H54 (cell line): ENCODE measurements at regions not wholly inside any gene's neighbourhood (a gene's known extent, or its start where the extent isn't known, plus 50 kb on each side); places are given as distances from the start of the nearest gene placed in this dataset.
"Not testable (repeated sequence)": the region's sequence is repeated elsewhere in the genome, so short reads cannot be mapped to it uniquely, and the experiment has no call there.

Experiments used
- DNase-seq: peaks from one replicate; pipeline ENCODE4 v3.0.0; 2011; ENCODE audit warnings: low spot score, mixed read lengths; ENCODE audit not compliant: insufficient read length
- FAIRE-seq: peaks from 3 replicates; lab custom pipeline; 2011; peaks lifted over from hg19 to GRCh38; lab: Jason Lieb, UNC
- POLR2A ChIP-seq: IDR thresholded peaks from 2 replicates; pipeline ENCODE4 v1.6.1; 2011; ENCODE audit warnings: low read depth, mild to moderate bottlenecking, low read length

DNA sequence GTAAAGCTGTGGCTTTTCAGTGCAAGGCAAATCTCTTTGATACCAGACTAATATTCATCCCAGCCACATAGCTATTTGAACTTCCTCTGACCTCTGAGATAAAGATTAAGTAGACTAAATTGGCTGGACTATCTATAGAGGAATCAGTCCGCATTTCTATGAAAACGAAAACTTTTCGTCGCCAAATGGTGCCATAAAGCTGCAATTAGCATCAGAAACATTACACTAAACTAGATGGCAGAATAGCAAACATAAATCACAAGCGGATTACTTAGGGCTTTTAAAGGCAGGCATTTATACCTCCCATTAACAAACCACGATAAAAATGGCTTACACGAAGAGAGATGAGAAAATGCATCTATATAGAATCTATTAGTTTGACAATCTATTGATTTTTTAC, 1009.7 kb upstream of the CDH6 start:
- no peak for TF ChIP-seq POLR2A
- DNase-seq (no peak), FAIRE-seq (no peak)

GRCh38 chr5:30156156-30156555, 1037.3 kb upstream of the CDH6 start:
- FAIRE-seq (no peak), DNase-seq (no peak)
- TF ChIP-seq POLR2A: no peak

GRCh38 chr5:30152431-30152830, 1041.1 kb upstream of the CDH6 start:
- no peak for TF ChIP-seq POLR2A
- no peak for DNase-seq
- FAIRE-seq: no peak

DNA sequence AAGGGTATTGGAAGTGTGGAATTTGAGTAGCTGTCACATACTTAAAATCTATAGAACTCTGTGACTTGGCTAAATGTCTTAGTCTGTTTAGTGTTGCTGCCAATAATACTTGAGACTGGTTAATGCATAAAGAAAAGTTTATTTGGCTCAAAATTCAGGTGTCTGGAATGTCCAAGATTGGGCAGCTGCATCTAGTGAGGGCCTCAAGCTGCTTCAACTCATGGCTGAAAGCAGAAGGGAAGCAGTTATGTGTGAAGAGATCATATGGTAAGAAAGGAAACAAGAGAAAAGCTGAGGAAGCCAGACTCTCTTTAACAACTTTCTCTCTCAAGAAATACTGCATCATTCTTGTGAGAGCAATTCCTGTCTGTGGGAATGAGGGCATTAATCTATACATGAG, 1043.3 kb upstream of the CDH6 start:
- no peak for FAIRE-seq
- no peak for TF ChIP-seq POLR2A
- DNase-seq: no peak

DNA sequence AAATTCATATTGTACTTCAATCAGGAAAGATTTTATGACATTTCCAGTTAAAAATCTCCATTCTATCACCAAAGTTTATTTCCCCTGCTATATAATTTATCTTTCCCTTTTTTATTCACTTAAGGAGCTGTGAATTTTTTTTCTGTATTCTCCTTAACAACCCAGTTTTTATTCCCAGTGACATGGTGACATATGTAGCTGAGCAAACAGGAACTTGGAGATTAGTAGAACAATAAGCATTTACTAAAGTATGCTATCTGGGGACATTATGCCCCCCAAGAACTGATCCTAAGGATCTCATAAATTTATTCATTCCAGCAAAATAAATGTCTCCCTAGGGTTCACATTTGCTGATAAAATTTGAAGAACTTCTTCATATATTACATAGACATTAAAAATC, 1044.0 kb upstream of the CDH6 start:
- no peak for DNase-seq
- no peak for FAIRE-seq
- TF ChIP-seq POLR2A: no peak

GRCh38 chr5:30147976-30148375, 1045.5 kb upstream of the CDH6 start:
- no peak for TF ChIP-seq POLR2A
- DNase-seq: no peak
- FAIRE-seq: no peak

DNA sequence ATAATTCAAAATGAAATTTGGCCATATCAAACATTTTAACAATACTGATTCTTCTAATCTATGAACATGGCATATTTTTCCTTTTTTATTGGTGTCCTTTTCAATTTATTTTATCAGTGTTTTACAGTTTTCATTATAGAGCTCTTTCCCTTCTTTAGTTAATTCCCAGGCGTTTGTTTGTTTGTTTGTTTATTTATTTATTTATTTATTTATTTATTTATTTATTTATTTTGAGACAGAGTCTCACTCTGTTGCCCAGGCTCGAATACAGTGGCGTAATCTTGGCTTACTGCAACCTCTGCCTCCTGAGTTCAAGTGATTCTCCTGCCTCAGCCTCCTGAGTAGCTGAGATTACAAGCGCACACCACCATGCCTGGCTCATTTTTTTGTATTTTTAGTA, 1049.4 kb upstream of the CDH6 start:
- DNase-seq, FAIRE-seq: not testable (repeated sequence)

GRCh38 chr5:30142432-30142831, 1051.1 kb upstream of the CDH6 start:
- no peak for FAIRE-seq

DNA sequence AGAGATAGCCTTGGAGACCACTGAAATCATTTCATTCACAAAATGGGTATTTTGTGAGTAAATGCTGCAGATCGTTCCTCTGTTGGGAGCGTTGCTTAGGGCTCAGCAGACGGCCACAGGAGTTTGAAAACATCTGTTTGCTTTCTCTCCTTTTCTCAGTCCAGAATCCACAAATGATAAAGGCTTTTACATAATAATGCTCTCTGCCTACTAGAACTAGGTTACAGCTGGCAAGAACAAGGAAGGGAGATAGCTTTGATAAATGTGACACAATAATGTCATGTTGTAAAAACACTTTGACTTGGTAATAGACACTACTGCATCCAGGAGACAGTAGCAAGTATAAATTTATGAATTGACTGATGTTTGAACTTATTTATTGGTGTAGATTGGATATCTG, 1072.4 kb upstream of the CDH6 start:
- DNase-seq (no peak), FAIRE-seq (no peak)
- no peak for TF ChIP-seq POLR2A

More at GRCh38 chr5:30142432-30142831, 1051.1 kb upstream of the CDH6 start:
- no peak for DNase-seq
- no peak for TF ChIP-seq POLR2A

DNA sequence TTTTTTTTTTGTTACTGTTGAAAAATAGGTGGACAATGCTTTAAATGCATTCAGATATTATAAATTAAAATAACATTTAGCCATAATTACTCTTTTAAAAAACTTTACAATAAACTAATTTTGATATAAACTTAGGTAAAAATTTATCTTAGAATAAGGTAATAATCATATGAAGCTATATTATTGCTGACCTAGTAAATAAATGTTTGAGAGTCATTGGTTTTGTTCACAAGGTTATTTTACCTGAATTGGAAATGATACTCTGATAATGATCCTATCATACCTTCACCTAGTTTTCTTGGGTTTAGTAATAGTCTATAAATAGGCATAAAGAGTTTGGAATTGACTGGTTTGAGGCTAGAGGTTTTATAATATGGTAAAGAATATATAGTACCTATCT, 1076.4 kb upstream of the CDH6 start:
- no peak for TF ChIP-seq POLR2A
- DNase-seq (no peak), FAIRE-seq (no peak)

GRCh38 chr5:30113542-30113941, 1079.9 kb upstream of the CDH6 start:
- no peak for DNase-seq
- no peak for FAIRE-seq
- no peak for TF ChIP-seq POLR2A

DNA sequence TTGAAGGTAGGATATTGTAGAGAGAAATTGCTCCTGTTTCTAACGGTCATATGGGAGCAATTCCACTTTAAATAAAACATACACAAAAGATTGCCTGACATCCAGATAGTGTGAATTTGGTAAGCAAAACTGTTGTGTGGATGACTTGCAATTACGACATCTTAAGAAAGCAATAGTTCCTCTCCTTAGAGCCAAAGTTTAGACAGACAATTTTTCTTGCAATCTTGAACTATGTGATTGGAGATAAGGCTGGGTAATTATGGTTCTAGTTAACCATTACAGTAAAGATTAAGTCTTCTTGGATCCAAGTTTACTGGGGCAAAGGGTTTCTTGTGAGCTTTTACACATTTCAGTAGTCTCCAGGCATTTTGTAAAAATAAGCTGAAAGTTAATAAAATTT, 1080.6 kb upstream of the CDH6 start:
- TF ChIP-seq POLR2A: no peak
- peak; percentile 27 for FAIRE-seq

GRCh38 chr5:30108051-30108450, 1085.4 kb upstream of the CDH6 start:
- DNase-seq (no peak), FAIRE-seq (no peak)
- TF ChIP-seq POLR2A: no peak

More for the DNA sequence above, 1080.6 kb upstream of the CDH6 start:
- no peak for DNase-seq

DNA sequence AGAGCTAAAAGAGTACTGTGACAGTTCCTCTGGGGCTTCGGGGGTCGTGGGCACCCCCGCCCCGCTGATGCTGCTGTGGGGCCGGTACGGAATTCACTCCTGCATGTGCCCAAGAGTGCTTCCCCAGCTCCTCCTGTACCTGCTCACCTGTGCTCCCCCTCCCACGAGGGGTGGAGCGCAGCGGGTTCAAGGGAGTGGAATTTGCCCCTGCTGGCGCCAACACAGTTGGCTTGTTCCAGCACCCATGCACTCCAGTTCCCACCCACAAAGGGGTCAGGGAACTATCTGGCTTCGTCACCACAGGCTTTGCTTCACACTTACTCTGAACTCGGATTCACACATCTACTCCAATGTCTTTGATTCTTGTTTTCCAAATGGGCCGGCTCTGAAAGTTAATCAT, 1086.9 kb upstream of the CDH6 start:
- FAIRE-seq (no peak), DNase-seq (no peak)
- no peak for TF ChIP-seq POLR2A

DNA sequence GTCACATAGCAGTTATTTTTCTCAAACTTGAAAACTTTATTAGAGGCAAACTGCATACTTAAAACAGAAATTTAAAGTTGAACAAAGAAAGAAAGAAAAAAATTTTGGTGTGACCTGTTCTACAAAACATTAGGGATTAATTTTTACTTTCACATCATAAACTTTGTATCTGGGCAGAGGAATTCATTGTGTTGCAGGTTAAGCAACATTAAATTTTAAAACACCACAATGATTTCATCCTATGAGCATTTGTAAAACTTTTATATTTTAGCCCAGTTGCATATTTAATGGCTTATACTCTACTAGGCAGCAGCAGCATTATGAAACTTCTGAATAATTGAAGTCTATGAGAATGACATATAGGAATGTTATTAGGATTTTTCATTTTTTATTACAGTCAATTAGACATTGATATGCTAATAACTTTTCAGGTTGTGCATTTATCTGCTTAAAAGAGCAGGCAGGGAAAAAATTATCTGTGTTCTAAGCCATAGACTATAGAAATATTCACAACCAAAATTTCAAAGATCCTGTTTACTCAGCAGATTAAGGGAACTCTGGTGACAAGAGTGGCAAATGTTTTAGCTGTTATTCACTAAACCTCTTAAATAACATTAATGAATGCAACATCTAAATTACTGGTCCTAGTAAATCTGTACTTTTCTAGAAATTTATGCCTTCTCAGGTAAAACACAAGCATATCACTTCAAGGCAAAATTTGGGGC, 1088.5 kb upstream of the CDH6 start:
- no peak for FAIRE-seq
- no peak for DNase-seq
- TF ChIP-seq POLR2A: no peak
